HUDEP-2 (cell line): ENCODE measurements at regions not wholly inside any gene's neighbourhood (a gene's known extent, or its start where the extent isn't known, plus 50 kb on each side); places are given as distances from the start of the nearest gene placed in this dataset.
"Not testable (repeated sequence)": the region's sequence is repeated elsewhere in the genome, so short reads cannot be mapped to it uniquely, and the experiment has no call there.

Experiments
- DNase-seq, 76 experiments: peaks; one replicate each; lab custom pipeline; 2025; ENCODE audit not compliant: unreplicated experiment in 76 of 76; lab: John Stamatoyannopoulos, UW

- DNase-seq: no peak
Observed at GRCh38 chr10:35972275-35972674, 330.2 kb upstream of the FZD8 start.

GRCh38 chr10:35971397-35971796 lies 329.3 kb upstream of the FZD8 start:
- no peak for DNase-seq

- DNase-seq: no peak
Observed at GRCh38 chr10:35963685-35964084, 321.6 kb upstream of the FZD8 start.

- DNase-seq: no peak
Observed at GRCh38 chr10:35961501-35961900, 319.4 kb upstream of the FZD8 start.

GRCh38 chr10:35959252-35959651 lies 317.2 kb upstream of the FZD8 start:
- no peak for DNase-seq

- not testable (repeated sequence) for DNase-seq
Observed at GRCh38 chr10:35958609-35959008, 316.5 kb upstream of the FZD8 start.

GRCh38 chr10:35950701-35951100 lies 308.6 kb upstream of the FZD8 start:
- DNase-seq: no peak

- DNase-seq: no peak
Observed at GRCh38 chr10:35950226-35950625, 308.1 kb upstream of the FZD8 start.

- DNase-seq: no peak
Observed at GRCh38 chr10:35949811-35950211, 307.7 kb upstream of the FZD8 start.

- no peak for DNase-seq
Observed at GRCh38 chr10:35946556-35946955, 304.5 kb upstream of the FZD8 start.

GRCh38 chr10:35942057-35942456 lies 300.0 kb upstream of the FZD8 start:
- no peak for DNase-seq

- DNase-seq: no peak
Observed at GRCh38 chr10:35940141-35941041, 298.3 kb upstream of the FZD8 start.

GRCh38 chr10:35938160-35938559 lies 296.1 kb upstream of the FZD8 start:
- no peak for DNase-seq

- DNase-seq: peak in 1 of 76 experiments; percentile 0
Observed at GRCh38 chr10:35937546-35937945, 295.4 kb upstream of the FZD8 start.

GRCh38 chr10:35934642-35934995 lies 292.5 kb upstream of the FZD8 start:
- DNase-seq: no peak

GRCh38 chr10:35933940-35934641 lies 292.0 kb upstream of the FZD8 start:
- no peak for DNase-seq

GRCh38 chr10:35933491-35933890 lies 291.4 kb upstream of the FZD8 start:
- DNase-seq: no peak

GRCh38 chr10:35929962-35930361 lies 287.9 kb upstream of the FZD8 start:
- not testable (repeated sequence) for DNase-seq

- DNase-seq: no peak
Observed at GRCh38 chr10:35928748-35929147, 286.7 kb upstream of the FZD8 start.

GRCh38 chr10:35927990-35928488 lies 285.9 kb upstream of the FZD8 start:
- no peak for DNase-seq

- DNase-seq: no peak
Observed at GRCh38 chr10:35927341-35927740, 285.2 kb upstream of the FZD8 start.

- no peak for DNase-seq
Observed at GRCh38 chr10:35926846-35927245, 284.8 kb upstream of the FZD8 start.
